Mesenchymal stem cell (in vitro differentiated cells and primary cell): ENCODE measurements at regions not wholly inside any gene's neighbourhood (a gene's known extent, or its start where the extent isn't known, plus 50 kb on each side); places are given as distances from the start of the nearest gene placed in this dataset.

Experiments
- DNase-seq: peaks from one replicate; pipeline ENCODE4 v3.0.0-alpha.2; 2013
- H2AFZ ChIP-seq: one replicate; pipeline ENCODE4 v1.6.1; 2013; ENCODE audit warnings: low read depth, mild to moderate bottlenecking, control low read depth, inconsistent platforms, low read length, moderate library complexity
- H2AK5ac ChIP-seq: 2 replicates; pipeline ENCODE4 v1.6.1; 2013; ENCODE audit warnings: low read length, moderate library complexity, mild to moderate bottlenecking, inconsistent platforms; ENCODE audit not compliant: severe bottlenecking
- H2BK120ac ChIP-seq: one replicate; pipeline ENCODE4 v1.6.1; 2013; ENCODE audit warnings: low read depth, mild to moderate bottlenecking, inconsistent platforms, low read length, moderate library complexity
- H2BK12ac ChIP-seq, 2 experiments: one replicate each; pipeline ENCODE4 v1.6.1; 2013; ENCODE audit warnings: inconsistent platforms in 2 of 2, low read length in 2 of 2, mild to moderate bottlenecking in 2 of 2, moderate library complexity in 2 of 2, control low read depth in 1 of 2
- H2BK15ac ChIP-seq: one replicate; pipeline ENCODE4 v1.6.1; 2013; ENCODE audit warnings: mild to moderate bottlenecking, low read depth, inconsistent platforms; ENCODE audit not compliant: poor library complexity, severe bottlenecking
- H2BK5ac ChIP-seq: 2 replicates; pipeline ENCODE4 v1.6.1; 2013; ENCODE audit warnings: low read depth, mild to moderate bottlenecking, low read length, control low read depth, inconsistent platforms; ENCODE audit not compliant: poor library complexity, severe bottlenecking
- H3K14ac ChIP-seq, 2 experiments: one replicate each; pipeline ENCODE4 v1.6.1; 2013; ENCODE audit warnings: inconsistent platforms in 2 of 2, low read length in 2 of 2, control low read depth in 1 of 2, mild to moderate bottlenecking in 1 of 2, moderate library complexity in 1 of 2
- H3K18ac ChIP-seq, 2 experiments: one replicate each; pipeline ENCODE4 v1.6.1; 2013; ENCODE audit warnings: inconsistent platforms in 2 of 2, low read length in 2 of 2, control low read depth in 1 of 2, low read depth in 1 of 2, mild to moderate bottlenecking in 1 of 2
- H3K23ac ChIP-seq, 2 experiments: one replicate each; pipeline ENCODE4 v1.6.1; 2013; ENCODE audit warnings: inconsistent platforms in 2 of 2, low read length in 2 of 2, mild to moderate bottlenecking in 2 of 2, moderate library complexity in 2 of 2, control low read depth in 1 of 2
- H3K27ac ChIP-seq: 2 replicates; pipeline ENCODE4 v1.5.1; 2013; ENCODE audit warnings: mild to moderate bottlenecking, moderate library complexity, low read length, control low read depth, inconsistent platforms; ENCODE audit not compliant: poor library complexity, severe bottlenecking
- H3K27me3 ChIP-seq, 2 experiments: 2 replicates each; pipeline versions ENCODE4 v1.6.1 to v1.7.0; 2013; ENCODE audit warnings: low read length in 2 of 2, mild to moderate bottlenecking in 2 of 2, moderate library complexity in 2 of 2, control low read depth in 1 of 2, inconsistent platforms in 1 of 2; ENCODE audit not compliant: control insufficient read depth in 1 of 2, insufficient read depth in 1 of 2
- H3K36me3 ChIP-seq, 2 experiments: 2 replicates each; pipeline versions ENCODE4 v1.6.1 to v1.7.0; 2013; ENCODE audit warnings: low read length in 2 of 2, control low read depth in 1 of 2, inconsistent platforms in 1 of 2, low read depth in 1 of 2, mild to moderate bottlenecking in 1 of 2; ENCODE audit not compliant: insufficient read depth in 2 of 2, control insufficient read depth in 1 of 2
- H3K4ac ChIP-seq, 2 experiments: one replicate each; pipeline ENCODE4 v1.6.1; 2013; ENCODE audit warnings: inconsistent platforms in 2 of 2, low read length in 2 of 2, mild to moderate bottlenecking in 2 of 2, moderate library complexity in 2 of 2, control low read depth in 1 of 2, low read depth in 1 of 2
- H3K4me1 ChIP-seq: 2 replicates; pipeline ENCODE4 v1.6.1; 2013; ENCODE audit warnings: low read depth, low read length, control low read depth; ENCODE audit not compliant: control insufficient read depth, insufficient read depth
- H3K4me2 ChIP-seq: 2 replicates; pipeline ENCODE4 v1.6.1; 2013; ENCODE audit warnings: low read length, mild to moderate bottlenecking, inconsistent platforms; ENCODE audit not compliant: poor library complexity, severe bottlenecking
- H3K4me3 ChIP-seq, 2 experiments: 2 replicates each; pipeline versions ENCODE4 v1.5.1 to v1.7.0; 2013; ENCODE audit warnings: low read length in 2 of 2, mild to moderate bottlenecking in 2 of 2, control low read depth in 1 of 2, low read depth in 1 of 2; ENCODE audit not compliant: insufficient read depth in 1 of 2
- H3K79me1 ChIP-seq: replicated peaks from 2 replicates; pipeline ENCODE4 v1.6.1; 2013; ENCODE audit warnings: mild to moderate bottlenecking, control low read depth, low read length, inconsistent platforms; ENCODE audit not compliant: poor library complexity, severe bottlenecking
- H3K9ac ChIP-seq: 2 replicates; pipeline ENCODE4 v1.7.0; 2013; ENCODE audit warnings: mild to moderate bottlenecking, low read length, moderate library complexity
- H3K9me3 ChIP-seq: 2 replicates; pipeline ENCODE4 v1.7.0; 2013; ENCODE audit warnings: mild to moderate bottlenecking, low read length; ENCODE audit not compliant: control insufficient read depth
- H4K8ac ChIP-seq: one replicate; pipeline ENCODE4 v1.6.1; 2013; ENCODE audit warnings: inconsistent platforms, mild to moderate bottlenecking, low read length, moderate library complexity
- H4K91ac ChIP-seq: one replicate; pipeline ENCODE4 v1.6.1; 2013; ENCODE audit warnings: mild to moderate bottlenecking, low read length, inconsistent platforms
- WGBS: methylation state at CpG from one replicate; pipeline ENCODE4 v1.1.7; 2013; ENCODE audit warnings: mixed read lengths; 5-methylcytosine and 5-hydroxymethylcytosine counted together

- Histone ChIP-seq H3K18ac (no peak overlapping the region), H3K27me3 (no peaks in the 10 kb centered on the region), H3K23ac (no peak overlapping the region), H3K36me3 (no peaks in the 10 kb centered on the region), H2AFZ (no peak overlapping the region), H4K91ac (no peak overlapping the region), H2BK120ac (no peak overlapping the region), H3K79me1 (no peaks in the 10 kb centered on the region), H3K4me3 (peak overlapping the region in 1 of 2 experiments; percentile 45), H2BK12ac (no peak overlapping the region), H3K27ac (no peak overlapping the region), H3K9me3 (no peaks in the 10 kb centered on the region), H3K4ac (no peak overlapping the region), H3K9ac (peak overlapping the region; percentile 43), H2BK5ac (no peak overlapping the region), H3K14ac (no peak overlapping the region), H2AK5ac (no peak overlapping the region), H3K4me1 (no peaks in the 10 kb centered on the region), H3K4me2 (no peak overlapping the region), H4K8ac (no peak overlapping the region), H2BK15ac (no peak overlapping the region)
- DNase-seq = peak; percentile 6
- WGBS = 100% methylated on average over 1 of the region's 1 CpG
Measured at GRCh38 chr1:95994643-95995042, 726.9 kb upstream of the PTBP2 start.

GRCh38 chr1:96002201-96002600, 719.4 kb upstream of the PTBP2 start:
- 100% methylated on average over 2 of the region's 2 CpGs for WGBS
- no peak overlapping the region for H2AFZ ChIP-seq
- H3K27me3 ChIP-seq = no peaks in the 10 kb centered on the region
- H4K91ac ChIP-seq = no peak overlapping the region
- DNase-seq = no peak
- no peak overlapping the region for H2BK120ac ChIP-seq
- H2AK5ac ChIP-seq = no peak overlapping the region
- H3K9me3 ChIP-seq = no peaks in the 10 kb centered on the region
- H2BK15ac ChIP-seq = no peak overlapping the region
- no peak overlapping the region for H3K27ac ChIP-seq
- H3K4me3 ChIP-seq = no peak overlapping the region
- H3K4me2 ChIP-seq = no peak overlapping the region
- H3K18ac ChIP-seq = no peak overlapping the region
- H3K4ac ChIP-seq = no peak overlapping the region
- H3K4me1 ChIP-seq = no peaks in the 10 kb centered on the region
- H3K9ac ChIP-seq = no peak overlapping the region
- H3K79me1 ChIP-seq = no peaks in the 10 kb centered on the region
- H3K36me3 ChIP-seq = no peaks in the 10 kb centered on the region
- H2BK5ac ChIP-seq = no peak overlapping the region
- H3K14ac ChIP-seq = no peak overlapping the region
- no peak overlapping the region for H4K8ac ChIP-seq
- no peak overlapping the region for H3K23ac ChIP-seq
- H2BK12ac ChIP-seq = no peak overlapping the region

- Histone ChIP-seq H2BK12ac (no peak overlapping the region), H3K9ac (no peak overlapping the region), H2BK120ac (no peak overlapping the region), H3K9me3 (no peaks in the 10 kb centered on the region), H3K4me2 (no peak overlapping the region), H4K8ac (no peak overlapping the region), H3K27ac (no peak overlapping the region), H3K4me3 (no peak overlapping the region), H3K14ac (no peak overlapping the region), H3K79me1 (no peaks in the 10 kb centered on the region), H3K18ac (no peak overlapping the region), H3K4me1 (no peaks in the 10 kb centered on the region), H2AFZ (no peak overlapping the region), H3K36me3 (no peaks in the 10 kb centered on the region), H3K4ac (no peak overlapping the region), H4K91ac (no peak overlapping the region), H2AK5ac (no peak overlapping the region), H3K27me3 (no peaks in the 10 kb centered on the region), H3K23ac (no peak overlapping the region), H2BK5ac (no peak overlapping the region), H2BK15ac (no peak overlapping the region)
- 82% methylated on average over 4 of the region's 9 CpGs for WGBS
- DNase-seq = no peak
Measured at GRCh38 chr1:96002969-96003964, 718.3 kb upstream of the PTBP2 start.

GRCh38 chr1:96009831-96010434, 711.7 kb upstream of the PTBP2 start:
- Histone ChIP-seq H3K4me3 (no peak overlapping the region), H2BK5ac (no peak overlapping the region), H3K14ac (no peak overlapping the region), H3K4me1 (no peaks in the 10 kb centered on the region), H3K79me1 (no peaks in the 10 kb centered on the region), H3K36me3 (no peaks in the 10 kb centered on the region), H2BK120ac (no peak overlapping the region), H2BK12ac (no peak overlapping the region), H3K4ac (no peak overlapping the region), H3K18ac (no peak overlapping the region), H2AK5ac (no peak overlapping the region), H3K27me3 (no peaks in the 10 kb centered on the region), H3K9me3 (no peaks in the 10 kb centered on the region), H4K91ac (no peak overlapping the region), H2BK15ac (no peak overlapping the region), H4K8ac (no peak overlapping the region), H3K4me2 (no peak overlapping the region), H3K27ac (no peak overlapping the region), H3K23ac (no peak overlapping the region), H3K9ac (no peak overlapping the region), H2AFZ (no peak overlapping the region)
- WGBS = 80% methylated on average over 1 of the region's 3 CpGs
- no peak for DNase-seq
